ENCODE measurements at regions not wholly inside any gene's neighbourhood (a gene's known extent, or its start where the extent isn't known, plus 50 kb on each side); places are given as distances from the start of the nearest gene placed in this dataset.

DNA sequence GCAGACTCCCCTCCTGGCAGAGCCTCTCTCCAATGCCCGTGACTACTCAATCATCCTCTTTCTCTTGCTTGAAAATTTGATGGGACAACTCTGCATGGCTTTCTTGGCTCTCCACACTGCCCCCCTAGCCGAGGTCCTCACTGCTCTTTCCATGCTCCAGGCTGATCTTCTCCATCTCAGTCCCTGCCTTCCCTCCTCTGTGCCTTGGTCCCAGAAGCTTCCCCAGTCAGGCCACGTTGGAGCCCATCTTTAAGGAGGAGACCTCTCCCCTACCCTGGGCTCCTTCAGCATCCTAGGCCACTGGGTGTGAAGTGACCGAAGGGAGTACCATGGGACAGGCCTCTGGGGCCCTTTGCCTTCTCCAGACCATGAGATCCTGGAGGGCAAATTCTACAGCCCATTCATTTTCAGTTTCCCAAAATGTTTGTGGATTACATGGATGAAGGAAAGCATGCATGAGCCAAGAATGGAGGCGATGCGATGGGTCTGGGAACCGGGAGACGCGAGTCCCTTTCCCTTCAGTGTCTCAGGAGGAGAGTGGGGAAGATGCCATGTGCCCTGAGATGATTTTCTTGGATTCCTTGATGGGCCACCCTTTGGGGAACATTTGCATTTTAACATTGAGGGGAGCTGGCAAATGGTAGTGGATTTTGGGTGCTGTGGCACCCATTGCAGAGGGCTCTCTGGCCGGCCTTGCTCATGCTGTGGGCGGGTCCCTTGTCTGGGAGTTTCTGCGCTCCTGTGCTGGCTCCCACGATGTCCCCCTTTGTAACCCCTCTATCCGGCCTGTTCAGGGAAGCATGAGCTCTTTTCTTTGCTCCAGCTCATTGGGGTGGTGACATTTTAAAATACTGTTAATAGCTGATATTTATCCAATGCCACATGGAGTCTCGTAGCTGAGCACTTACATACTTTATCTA is 376.6 kb downstream of the RPS24 start:
- Histone ChIP-seq H3K9me3 (replicated peaks in 1 of 11) (no peaks in the 10 kb centered on the region), H3K4me3 (no peak overlapping the region), H3K4me1 (peaks cover 0 to 30% (median 12%) of the 10 kb centered on the region in 10 experiments; a peak in 14 of 20 replicates), H4K20me1 (no peaks in the 10 kb centered on the region), H3K4me2 (no peak overlapping the region), H3K9ac (no peak overlapping the region), H3K27me3 (no peaks in the 10 kb centered on the region), H3K36me3 (no peaks in the 10 kb centered on the region), H3K27ac (no peak overlapping the region)
- no peak for TF ChIP-seq Cebpa-rat (IDR thresholded peaks at IDR 0.05)

DNA sequence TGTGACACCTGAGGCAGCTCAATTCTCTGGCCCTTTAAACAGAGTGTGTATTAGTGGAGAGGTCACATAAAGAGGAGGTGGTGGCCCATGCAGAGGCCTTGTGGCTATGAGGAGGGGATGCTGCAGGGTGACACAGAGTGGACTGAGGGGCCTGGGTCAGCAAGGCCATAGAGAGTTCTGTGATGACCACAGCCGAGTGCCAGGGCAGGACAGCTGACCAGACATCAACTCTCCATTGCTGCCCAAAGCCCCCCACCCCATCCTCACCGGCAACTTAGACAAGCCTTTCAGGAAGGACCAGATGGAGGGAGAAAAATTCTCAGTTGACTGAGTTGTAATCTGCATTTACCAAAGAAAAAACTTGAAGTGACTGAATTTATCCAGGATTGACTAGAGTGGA is 378.1 kb downstream of the RPS24 start:
- Histone ChIP-seq H3K27ac (no peak overlapping the region), H3K9ac (no peak overlapping the region), H3K36me3 (no peaks in the 10 kb centered on the region), H3K4me3 (no peak overlapping the region), H3K27me3 (no peaks in the 10 kb centered on the region), H3K9me3 (replicated peaks in 1 of 11) (no peaks in the 10 kb centered on the region), H4K20me1 (no peaks in the 10 kb centered on the region), H3K4me1 (peaks cover 10 to 30% (median 14%) of the 10 kb centered on the region in 10 experiments; a peak in 19 of 20 replicates), H3K4me2 (no peak overlapping the region)
- TF ChIP-seq Cebpa-rat (IDR thresholded peaks at IDR 0.05): no peak

DNA sequence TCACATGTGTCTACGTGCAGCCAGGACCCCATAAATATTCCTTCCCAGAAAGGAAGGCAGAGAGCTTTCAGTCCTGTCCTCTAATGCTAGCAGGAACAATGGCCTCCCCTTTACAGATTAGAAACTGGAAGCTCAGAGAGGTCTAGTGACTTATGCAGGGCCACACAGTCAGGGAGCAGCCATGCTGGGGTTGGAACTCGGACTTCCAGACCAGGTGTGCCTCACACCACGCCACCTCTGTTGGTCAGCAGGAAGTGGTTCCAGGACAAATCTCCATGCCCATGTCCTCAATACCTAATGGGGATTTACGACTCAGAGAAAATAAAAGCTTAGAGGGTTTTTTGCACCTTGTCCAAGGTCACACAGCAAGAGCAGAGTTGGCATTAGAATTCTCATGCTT is 378.9 kb downstream of the RPS24 start:
- no peak for TF ChIP-seq Cebpa-rat (IDR thresholded peaks at IDR 0.05)
- Histone ChIP-seq H3K36me3 (no peaks in the 10 kb centered on the region), H4K20me1 (no peaks in the 10 kb centered on the region), H3K4me2 (0 out of 22 replicates have a peak overlapping the region, but pooled peaks of 1 of the 11 experiments have one; percentile 23), H3K4me1 (peaks cover 8 to 23% (median 14%) of the 10 kb centered on the region in 10 experiments; a peak in 19 of 20 replicates), H3K27ac (no peak overlapping the region), H3K9ac (no peak overlapping the region), H3K9me3 (replicated peaks in 1 of 11) (no peaks in the 10 kb centered on the region), H3K4me3 (no peak overlapping the region), H3K27me3 (no peaks in the 10 kb centered on the region)

DNA sequence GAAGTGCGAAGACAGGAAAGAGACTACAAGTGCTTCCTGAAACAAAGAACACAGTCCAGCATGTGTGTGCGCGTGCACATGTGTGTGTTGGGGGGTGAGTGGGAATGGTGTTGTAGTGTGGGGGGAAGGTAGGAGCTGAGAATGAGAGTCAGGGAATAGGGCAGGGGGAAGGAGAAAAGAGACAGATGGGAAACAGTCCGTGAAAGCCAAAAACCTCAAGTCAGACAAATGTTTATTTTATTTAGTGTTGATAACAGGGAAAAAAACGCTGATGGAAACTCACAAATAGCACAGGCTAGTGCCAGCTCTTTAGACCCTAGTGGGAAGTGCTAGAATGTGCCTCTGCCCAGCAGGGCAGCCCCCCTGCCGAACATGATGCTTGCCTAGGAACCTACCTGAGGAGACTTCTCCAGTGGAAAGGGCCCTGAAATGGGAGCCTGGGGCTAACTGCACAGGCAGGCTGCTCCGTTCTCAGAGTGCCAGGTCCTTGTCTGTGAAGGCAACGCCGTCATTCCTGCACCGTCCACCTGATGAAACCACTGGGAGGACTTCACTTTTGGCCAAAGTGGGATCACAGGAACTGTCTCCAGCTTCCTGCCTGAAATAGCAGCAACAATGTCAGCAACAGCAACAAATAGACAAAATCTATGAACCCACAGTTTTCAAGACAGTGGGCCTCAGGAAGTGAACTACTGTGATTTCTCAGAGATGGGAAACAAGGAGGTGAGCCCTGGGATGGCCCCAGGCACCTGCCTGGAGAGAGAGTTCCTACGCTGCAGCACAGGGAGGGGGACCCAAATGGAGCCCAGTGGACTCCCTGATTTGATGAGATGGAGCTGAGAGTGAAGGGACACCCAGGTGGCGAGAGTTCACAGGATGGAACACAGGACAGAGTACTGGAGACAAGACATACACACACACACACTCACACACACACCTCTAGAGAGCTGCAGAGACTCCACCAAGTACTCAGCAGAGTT is 379.7 kb downstream of the RPS24 start:
- H3K4me2 ChIP-seq: peak overlapping the region in 1 of 11 experiments; percentile 23; a peak in 1 of 22 replicates
- H3K36me3 ChIP-seq: no peaks in the 10 kb centered on the region
- no peak overlapping the region for H3K4me3 ChIP-seq
- H3K9me3 ChIP-seq (replicated peaks in 1 of 11): no peaks in the 10 kb centered on the region
- peaks cover under 1 to 18% (median 8%) of the 10 kb centered on the region in 10 experiments; a peak in 14 of 20 replicates for H3K4me1 ChIP-seq
- no peak overlapping the region for H3K9ac ChIP-seq
- no peaks in the 10 kb centered on the region for H4K20me1 ChIP-seq
- no peak for TF ChIP-seq Cebpa-rat (IDR thresholded peaks at IDR 0.05)
- no peak overlapping the region for H3K27ac ChIP-seq
- H3K27me3 ChIP-seq: no peaks in the 10 kb centered on the region

DNA sequence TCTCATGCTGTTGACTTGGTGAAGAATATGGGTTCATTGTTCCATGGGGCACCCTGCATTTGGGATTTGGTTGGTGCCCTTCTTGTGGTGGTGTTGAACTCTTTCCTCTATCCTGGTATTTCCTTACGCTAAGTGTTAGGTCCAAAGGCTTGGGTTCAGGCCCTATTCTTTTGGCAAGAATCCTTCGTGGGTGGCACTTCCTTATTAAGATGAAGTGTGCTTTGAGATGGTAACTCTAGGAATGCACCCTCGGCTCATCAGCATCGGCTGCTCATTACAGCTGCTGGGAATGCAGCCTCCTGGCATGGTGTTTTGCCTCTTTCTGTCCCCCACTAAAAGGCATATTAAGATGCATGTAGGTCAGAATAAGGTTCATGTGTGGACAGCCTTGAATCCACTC is 380.7 kb downstream of the RPS24 start:
- H3K4me3 ChIP-seq: no peak overlapping the region
- no peak overlapping the region for H3K27ac ChIP-seq
- TF ChIP-seq Cebpa-rat (IDR thresholded peaks at IDR 0.05): no peak
- no peaks in the 10 kb centered on the region for H3K36me3 ChIP-seq
- no peak overlapping the region for H3K9ac ChIP-seq
- H3K4me2 ChIP-seq: no peak overlapping the region
- no peaks in the 10 kb centered on the region for H4K20me1 ChIP-seq
- no peaks in the 10 kb centered on the region for H3K27me3 ChIP-seq
- H3K9me3 ChIP-seq (replicated peaks in 1 of 11): no peaks in the 10 kb centered on the region
- H3K4me1 ChIP-seq: peaks cover 0 to 18% (median 8%) of the 10 kb centered on the region in 10 experiments; a peak in 11 of 20 replicates

DNA sequence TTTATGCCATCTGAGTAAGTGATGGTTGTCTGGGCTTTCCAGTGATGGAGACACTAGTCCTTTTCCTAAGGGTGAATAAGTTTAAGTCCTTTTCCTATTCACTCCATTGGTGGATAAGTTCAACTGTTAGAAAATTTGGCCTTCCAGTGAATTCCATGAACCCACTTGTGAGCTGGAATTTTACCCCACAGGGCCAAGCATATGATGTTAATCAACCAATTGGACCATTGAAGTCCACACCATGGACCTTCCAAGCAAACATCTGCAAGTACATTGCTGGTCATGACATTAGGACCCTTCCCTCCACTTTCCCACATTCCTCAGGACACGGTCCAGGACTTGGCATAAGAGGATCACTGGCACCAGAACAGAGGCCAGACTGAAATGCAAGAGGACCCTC is 381.4 kb downstream of the RPS24 start:
- H3K27me3 ChIP-seq: no peaks in the 10 kb centered on the region
- no peak overlapping the region for H3K27ac ChIP-seq
- H3K4me1 ChIP-seq: peaks cover 0 to 18% (median 8%) of the 10 kb centered on the region in 10 experiments; a peak in 11 of 20 replicates
- H3K36me3 ChIP-seq: no peaks in the 10 kb centered on the region
- no peaks in the 10 kb centered on the region for H3K9me3 ChIP-seq (replicated peaks in 1 of 11)
- H3K4me3 ChIP-seq: no peak overlapping the region
- TF ChIP-seq Cebpa-rat (IDR thresholded peaks at IDR 0.05): no peak
- H3K4me2 ChIP-seq: no peak overlapping the region
- no peaks in the 10 kb centered on the region for H4K20me1 ChIP-seq
- H3K9ac ChIP-seq: no peak overlapping the region

DNA sequence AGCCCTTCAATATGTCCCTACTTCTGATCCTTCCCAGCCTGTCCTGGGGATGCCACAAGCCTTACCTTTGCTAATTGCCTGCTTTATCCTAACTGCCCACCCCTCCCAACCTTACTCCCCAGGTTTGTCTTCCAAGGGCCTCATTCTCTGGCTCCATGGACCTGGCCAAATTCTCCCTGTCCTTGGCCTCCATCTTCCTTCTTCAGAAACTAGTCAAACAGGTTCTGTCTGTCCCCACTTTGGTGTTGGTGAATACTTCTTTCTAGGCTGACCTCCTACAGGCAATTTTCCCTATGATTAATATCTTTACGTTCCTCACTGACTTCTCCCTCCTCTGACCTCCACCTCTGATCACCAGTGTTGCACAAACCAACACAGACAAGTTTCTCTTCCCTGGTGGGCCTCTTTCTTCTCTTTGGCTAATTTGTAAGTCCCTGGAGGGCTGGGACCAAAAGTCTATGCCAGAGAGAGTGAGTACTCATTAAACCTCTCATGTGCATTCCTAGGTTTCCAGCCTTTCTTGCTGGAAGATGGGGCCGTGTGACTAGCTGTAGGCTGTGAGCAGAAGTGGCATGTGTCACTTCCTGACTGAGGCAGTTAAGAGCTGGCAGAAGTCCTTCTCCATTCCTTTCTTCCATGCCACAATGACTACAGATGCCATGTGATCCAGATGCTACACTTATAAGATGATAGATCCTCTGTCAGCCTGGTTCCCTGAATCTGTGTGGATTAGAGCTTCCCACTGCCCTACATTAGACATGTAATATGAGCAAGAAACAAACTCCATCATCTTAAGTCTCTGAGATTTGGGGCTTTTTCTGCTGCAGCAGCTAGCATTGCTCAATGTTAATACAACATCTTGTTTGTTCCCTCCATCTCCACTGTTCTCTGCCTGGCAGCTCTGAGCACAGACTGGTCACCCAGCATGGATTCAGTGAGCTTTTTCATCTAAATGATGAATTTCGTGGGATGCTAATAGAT is 382.7 kb downstream of the RPS24 start:
- Histone ChIP-seq H3K4me2 (peak overlapping the region in 2 of 11 experiments; percentile 13 to 61; a peak in 4 of 22 replicates), H3K36me3 (no peaks in the 10 kb centered on the region), H3K4me3 (no peak overlapping the region), H3K9ac (no peak overlapping the region), H4K20me1 (no peaks in the 10 kb centered on the region), H3K27me3 (no peaks in the 10 kb centered on the region), H3K4me1 (peaks cover 0 to 18% (median 8%) of the 10 kb centered on the region in 10 experiments; a peak in 11 of 20 replicates), H3K9me3 (replicated peaks in 1 of 11) (no peaks in the 10 kb centered on the region), H3K27ac (no peak overlapping the region)
- no peak for TF ChIP-seq Cebpa-rat (IDR thresholded peaks at IDR 0.05)

All from BLaER1 treated with 17β-estradiol and CSF1 and Interleukin-3, amounts not matched to agents 10 nM and 100 nM (cell line).